Adrenal gland (tissue), 9 donors: ENCODE measurements at regions not wholly inside any gene's neighbourhood (a gene's known extent, or its start where the extent isn't known, plus 50 kb on each side); places are given as distances from the start of the nearest gene placed in this dataset.

Source experiments
- DNase-seq, 7 donors: peaks; one replicate each; pipeline ENCODE4 v3.0.0-alpha.2; 2019 to 2020
- H3K27ac ChIP-seq, 5 donors: fragments of 200-600 bp; sonication (generic) in 4 of 5; 1 replicate in 3 of 5; 2 replicates in 2 of 5; pipeline versions ENCODE4 v1.5.1 to v1.8.0; 2016 to 2020; ENCODE audit warnings: mild to moderate bottlenecking in 1 of 5
- H3K27me3 ChIP-seq: fragments of 200-600 bp; 2 replicates; pipeline ENCODE4 v1.8.0; 2021
- H3K36me3 ChIP-seq, 2 donors: fragments of 200-600 bp; replicated peaks in 1 of 2; 1 replicate in 1 of 2; 2 replicates in 1 of 2; pipeline versions ENCODE4 v1.5.1 to v1.8.0; 2018 to 2022
- H3K4me1 ChIP-seq, 2 donors: fragments of 200-600 bp; replicated peaks in 1 of 2; 1 replicate in 1 of 2; 2 replicates in 1 of 2; pipeline versions ENCODE4 v1.5.1 to v1.8.0; 2018 to 2021
- H3K4me3 ChIP-seq, 4 donors: fragments of 200-600 bp; sonication (generic) in 3 of 4; one replicate each; pipeline ENCODE4 v1.5.1; 2016 to 2018
- H3K9me3 ChIP-seq, 3 donors: fragments of 200-600 bp; sonication (generic) in 1 of 3; replicated peaks in 1 of 3; 1 replicate in 2 of 3; 2 replicates in 1 of 3; pipeline versions ENCODE4 v1.5.1 to v1.8.0; 2016 to 2021
- CTCF ChIP-seq, 6 experiments: fragments of 450-650 bp in 4 of 6; fragments of 200-600 bp in 2 of 6; sonication (generic) in 1 of 6; IDR thresholded peaks; 1 replicate in 5 of 6; 2 replicates in 1 of 6; pipeline versions ENCODE4 v1.5.1 to v1.8.0; 2016 to 2021; ENCODE audit warnings: antibody characterized with exemption in 6 of 6, mild to moderate bottlenecking in 2 of 6, moderate library complexity in 1 of 6
- POLR2A ChIP-seq, 2 donors: fragments of 450-650 bp; IDR thresholded peaks; one replicate each; pipeline ENCODE4 v1.6.1; 2017; ENCODE audit warnings: antibody characterized with exemption in 2 of 2, mild to moderate bottlenecking in 2 of 2, moderate library complexity in 1 of 2
- WGBS, 4 donors: extraction: QIAGEN DNeasy Blood & Tissue Kit in 2 of 4; methylation state at CpG; one replicate each; pipeline versions ENCODE4 v1.1.5 to v1.1.7; 2013 to 2017; 5-methylcytosine and 5-hydroxymethylcytosine counted together
- intact Hi-C, 2 donors: fragments of 100-400 bp; cut with DNase I; formaldehyde crosslinking; loops; one replicate each; pipeline versions ENCODE4 v1.14.1 to v1.15.0; 2022 to 2023
- donor health status: healthy with polysubstance abuse.
- donor health status: Bipolar disorder and iron deficiency.
- donor health status: DM: yes; HTN: yes; CAD: no.
- donor health status: DM: no; HTN: no; CAD: no.
- donor health status: DM: no; HTN: no; CAD: no.

- Histone ChIP-seq H3K36me3 (no peaks in the 10 kb centered on the region), H3K4me3 (no peak overlapping the region), H3K4me1 (no peaks in the 10 kb centered on the region), H3K27me3 (peaks cover 4% of the 10 kb centered on the region), H3K27ac (no peak overlapping the region), H3K9me3 (no peaks in the 10 kb centered on the region)
- peak in 1 of 7 donors; percentile 1 for DNase-seq
- TF ChIP-seq CTCF (IDR thresholded peaks at IDR 0.05), result no peak
- no peak for TF ChIP-seq POLR2A (IDR thresholded peaks at IDR 0.05)
- intact Hi-C loops, result no loop called here
- WGBS, 4 donors, result 63 to 74% (median 71%) methylated on average over 8 of the region's 8 CpGs
These were observed 310.3 kb downstream of the MATN1 start for GRCh38 chr1:30413111-30413440.

- H3K9me3 ChIP-seq, result no peaks in the 10 kb centered on the region
- H3K4me3 ChIP-seq, result no peak overlapping the region
- H3K27me3 ChIP-seq, result peaks cover 4% of the 10 kb centered on the region
- H3K4me1 ChIP-seq, result no peaks in the 10 kb centered on the region
- peak in 1 of 7 donors; percentile 46 for DNase-seq
- no peak for TF ChIP-seq CTCF (IDR thresholded peaks at IDR 0.05)
- TF ChIP-seq POLR2A (IDR thresholded peaks at IDR 0.05), result no peak
- no peaks in the 10 kb centered on the region for H3K36me3 ChIP-seq
- intact Hi-C loops, result no loop called here
- no peak overlapping the region for H3K27ac ChIP-seq
- WGBS, 4 donors, result 67 to 78% (median 71%) methylated on average over 11 to 13 of the region's 13 CpGs
These were observed 310.9 kb downstream of the MATN1 start for GRCh38 chr1:30412241-30413110.

GRCh38 chr1:30411206-30411605, 312.2 kb downstream of the MATN1 start:
- TF ChIP-seq CTCF (IDR thresholded peaks at IDR 0.05), result no peak
- no peak for TF ChIP-seq POLR2A (IDR thresholded peaks at IDR 0.05)
- H3K27me3 ChIP-seq, result peaks cover 4% of the 10 kb centered on the region
- 73 to 82% (median 79%) methylated on average over 9 of the region's 9 CpGs for WGBS, 4 donors

GRCh38 chr1:30410153-30410851, 313.1 kb downstream of the MATN1 start:
- H3K27me3 ChIP-seq, result peaks cover 4% of the 10 kb centered on the region

More at GRCh38 chr1:30411206-30411605, 312.2 kb downstream of the MATN1 start:
- intact Hi-C loops, result no loop called here
- Histone ChIP-seq H3K9me3 (no peaks in the 10 kb centered on the region), H3K4me1 (no peaks in the 10 kb centered on the region), H3K36me3 (no peaks in the 10 kb centered on the region), H3K27ac (no peak overlapping the region), H3K4me3 (no peak overlapping the region)
- DNase-seq, result peak in 1 of 7 donors; percentile 1

More at GRCh38 chr1:30410153-30410851, 313.1 kb downstream of the MATN1 start:
- Histone ChIP-seq H3K27ac (no peak overlapping the region), H3K4me3 (no peak overlapping the region), H3K36me3 (no peaks in the 10 kb centered on the region), H3K4me1 (no peaks in the 10 kb centered on the region), H3K9me3 (no peaks in the 10 kb centered on the region)
- DNase-seq, result peak in 2 of 7 donors; percentile 3 to 11
- 80 to 89% (median 86%) methylated on average over 5 to 9 of the region's 9 CpGs for WGBS, 4 donors
- no peak for TF ChIP-seq CTCF (IDR thresholded peaks at IDR 0.05)
- TF ChIP-seq POLR2A (IDR thresholded peaks at IDR 0.05), result no peak
- intact Hi-C loops, result no loop called here
